GM19463 (cell line): ENCODE measurements at regions not wholly inside any gene's neighbourhood (a gene's known extent, or its start where the extent isn't known, plus 50 kb on each side); places are given as distances from the start of the nearest gene placed in this dataset.
"Not testable (repeated sequence)": the region's sequence is repeated elsewhere in the genome, so short reads cannot be mapped to it uniquely, and the experiment has no call there.

Source experiments
- ATAC-seq: cut with Tn5 transposase; IDR thresholded peaks from one replicate; pipeline ENCODE4 v1.9.1; 2021; ENCODE audit warnings: mild to moderate bottlenecking, moderate library complexity; ENCODE audit not compliant: unreplicated experiment

DNA sequence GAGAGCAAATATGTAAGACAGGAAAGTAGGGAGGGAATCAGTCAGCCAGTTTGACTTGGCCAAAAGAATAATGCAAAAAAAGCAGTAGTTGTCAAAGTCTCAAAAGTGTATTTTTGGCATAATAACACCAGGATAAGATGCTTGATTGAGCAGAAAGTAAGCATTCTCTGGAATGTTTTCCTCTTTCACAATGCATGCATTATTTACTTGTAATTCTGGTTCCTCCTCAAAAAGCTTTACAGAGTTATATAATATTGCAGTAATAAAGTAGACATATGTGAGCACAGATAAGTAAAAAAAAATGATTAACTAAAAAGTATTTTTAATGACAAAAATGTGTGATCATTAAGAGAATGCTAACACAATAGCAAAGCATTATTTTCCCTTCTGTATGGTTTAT is 285.9 kb upstream of the BCHE start:
- no peak for ATAC-seq

DNA sequence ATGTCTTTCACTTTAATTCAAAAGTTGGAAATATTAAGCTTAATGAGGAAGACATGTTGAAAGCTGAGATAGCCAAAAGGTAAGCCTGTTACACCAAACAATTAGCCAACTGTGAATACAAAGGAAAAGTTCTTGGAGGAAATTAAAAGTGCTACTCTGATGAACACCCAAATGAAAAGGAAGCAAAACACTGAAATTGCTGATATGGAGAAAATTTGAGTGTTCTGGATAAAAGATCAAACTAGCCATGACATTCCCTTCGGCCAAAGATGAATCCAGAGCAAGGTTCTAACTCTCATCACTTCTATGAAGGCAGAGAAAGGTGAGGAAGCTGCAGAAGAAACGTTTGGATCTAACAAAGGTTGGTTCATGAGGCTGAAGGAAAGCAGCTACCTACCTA is 280.8 kb upstream of the BCHE start:
- no peak for ATAC-seq

DNA sequence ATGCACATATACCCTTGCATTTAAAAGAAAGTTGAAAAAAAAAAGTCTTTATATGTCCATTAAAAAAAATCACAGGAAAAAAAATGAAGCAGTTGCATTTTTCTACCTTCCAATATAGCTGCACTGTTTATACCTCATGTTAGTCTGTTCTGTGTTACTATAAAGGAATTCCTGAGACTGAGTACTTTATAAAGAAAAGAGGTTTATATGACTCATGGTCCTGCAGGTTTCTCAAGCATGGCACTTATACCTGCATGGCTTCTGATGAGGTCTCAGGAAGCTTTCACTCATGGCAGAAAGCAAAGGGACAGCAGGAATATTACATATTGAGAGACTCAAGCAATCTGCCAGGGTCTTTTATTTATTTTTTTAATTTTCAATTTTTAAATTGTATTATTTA is 277.2 kb upstream of the BCHE start:
- ATAC-seq: no peak

DNA sequence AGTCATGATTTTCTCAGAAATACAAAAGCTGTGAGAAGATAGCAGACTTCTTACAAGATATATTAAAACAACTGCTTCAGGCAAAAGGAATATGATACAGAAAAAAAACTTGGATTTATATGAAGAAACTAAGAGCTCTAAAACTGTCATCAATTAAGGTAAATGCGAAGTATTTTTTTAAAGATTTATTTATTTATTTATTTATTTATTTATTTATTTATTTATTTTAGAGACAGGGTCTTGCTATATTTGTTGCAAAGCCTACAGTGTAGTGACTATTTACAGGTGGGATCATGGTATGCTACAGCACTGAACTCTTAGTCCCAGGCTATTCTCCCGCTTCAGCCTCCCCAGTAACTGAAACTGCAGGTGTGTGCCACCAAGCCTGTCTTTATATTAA is 274.3 kb upstream of the BCHE start:
- ATAC-seq: no peak

DNA sequence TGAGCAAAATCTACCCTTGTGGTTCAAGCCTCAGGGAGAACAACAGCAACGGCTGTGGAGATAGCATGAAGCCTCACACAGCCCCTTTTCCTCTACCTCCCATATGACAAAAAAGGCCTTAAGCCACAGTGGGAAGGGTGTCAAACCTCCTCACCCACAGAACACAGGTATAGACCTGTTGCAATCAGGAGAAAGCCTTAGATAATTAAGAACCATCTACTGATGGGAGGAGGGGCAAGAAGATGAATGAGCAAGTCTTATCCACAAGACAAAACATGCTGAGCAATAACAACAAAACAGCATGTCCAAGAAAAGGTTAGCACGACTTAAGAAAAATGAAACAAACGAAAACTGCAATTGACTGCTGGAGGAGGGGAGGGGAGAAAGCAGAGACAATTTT is 272.9 kb upstream of the BCHE start:
- ATAC-seq: no peak

DNA sequence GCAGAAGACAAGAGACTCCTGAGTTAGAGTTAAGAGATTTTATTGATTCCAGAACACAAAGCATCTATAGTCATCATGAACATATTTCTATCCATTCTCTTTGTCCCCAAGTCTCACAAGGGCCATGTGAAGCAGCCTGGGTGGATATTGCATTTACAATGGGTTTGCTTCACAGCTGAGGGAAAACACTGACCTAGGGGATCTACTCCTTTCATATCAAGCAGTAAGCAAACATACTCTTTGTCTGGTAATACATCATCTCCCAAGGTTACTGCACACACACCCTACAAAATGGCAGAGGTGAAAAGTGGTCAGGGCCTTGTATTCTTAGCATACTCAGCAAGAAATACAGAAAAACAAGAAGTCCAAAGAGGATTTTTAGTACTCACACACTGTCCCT is 267.7 kb upstream of the BCHE start:
- ATAC-seq: no peak

DNA sequence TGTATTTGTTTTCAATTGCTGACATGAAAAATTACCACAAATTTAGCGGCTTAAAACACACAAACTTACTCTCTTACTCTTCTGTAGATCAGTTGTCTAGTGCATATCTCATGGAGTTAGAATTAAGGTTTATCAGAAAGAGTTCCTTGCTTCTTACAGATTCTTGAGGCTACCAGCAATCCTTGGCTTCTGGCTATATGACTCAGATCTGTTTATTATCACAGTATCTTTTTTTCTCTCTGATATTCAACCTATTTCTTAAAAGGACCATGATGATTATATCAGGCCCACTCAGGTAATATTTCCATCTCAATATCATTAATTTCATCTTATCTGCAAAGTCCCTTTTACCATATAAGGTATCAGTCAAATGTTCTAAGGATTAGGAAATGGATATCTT is 263.5 kb upstream of the BCHE start:
- ATAC-seq: no peak

DNA sequence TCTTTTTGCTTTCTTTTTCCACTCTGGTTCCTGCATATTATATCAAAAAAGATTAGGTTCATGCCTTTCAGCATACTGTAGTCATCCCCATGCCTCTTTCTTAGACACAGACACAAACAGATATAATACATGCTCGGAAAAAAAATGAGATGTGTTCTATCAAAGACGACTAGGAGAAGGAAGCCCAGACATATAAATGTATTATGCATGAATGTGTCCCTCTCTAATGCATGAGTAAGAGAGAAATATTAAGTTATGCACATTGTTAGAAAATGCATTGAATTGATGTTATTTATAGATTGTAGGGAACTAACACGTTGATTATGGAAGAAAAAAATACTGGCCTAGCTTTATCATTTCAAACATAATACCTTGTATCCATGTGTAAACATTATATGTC is 252.4 kb upstream of the BCHE start:
- ATAC-seq: no peak

DNA sequence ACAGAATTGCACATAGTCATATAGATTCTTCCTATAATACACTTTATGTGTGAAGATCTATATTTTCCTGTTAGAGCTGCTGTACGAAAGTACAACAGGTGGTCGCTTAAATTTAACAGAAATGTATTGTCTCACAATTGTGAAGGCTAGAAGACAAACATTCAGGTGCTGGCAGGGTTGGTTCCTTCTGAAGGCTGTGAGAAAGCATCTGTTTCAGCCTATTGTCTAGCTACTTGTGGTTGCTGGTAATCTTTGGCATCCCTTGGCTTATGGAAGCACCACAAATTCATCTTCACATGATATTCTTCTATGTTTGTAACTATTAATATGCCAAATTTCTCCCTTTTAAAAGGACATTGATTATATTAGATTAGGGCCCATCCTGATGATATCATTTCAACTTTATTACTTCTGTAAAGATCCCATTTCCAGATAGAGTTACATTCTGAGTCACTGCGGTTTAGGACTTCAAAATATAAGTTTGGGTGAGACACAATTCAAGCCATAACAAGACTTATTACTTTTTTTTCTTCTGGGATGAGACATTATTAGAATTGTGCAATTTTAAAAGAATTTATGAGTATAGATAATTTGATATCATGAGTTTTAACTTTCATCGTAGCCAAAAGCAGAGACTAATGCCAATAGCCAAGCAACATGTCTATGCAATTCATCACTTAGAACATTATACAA is 248.1 kb upstream of the BCHE start:
- no peak for ATAC-seq

DNA sequence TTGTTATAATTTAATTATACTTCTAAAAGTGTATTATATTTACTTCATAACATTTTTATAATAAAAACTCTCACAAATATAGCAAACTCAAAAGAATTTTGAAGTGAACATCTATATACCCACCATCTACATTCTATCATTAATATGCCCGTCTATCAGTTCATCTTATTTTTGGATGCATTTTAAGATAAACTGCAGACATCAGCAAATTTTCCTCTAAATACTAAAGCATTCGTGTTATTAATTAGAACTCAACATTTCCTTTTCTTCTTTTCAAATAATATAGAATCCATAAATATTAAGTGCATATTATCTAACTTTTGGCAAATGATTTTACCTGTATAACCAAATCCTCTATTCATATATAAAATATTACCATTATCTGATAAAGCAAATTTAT is 242.9 kb upstream of the BCHE start:
- no peak for ATAC-seq

DNA sequence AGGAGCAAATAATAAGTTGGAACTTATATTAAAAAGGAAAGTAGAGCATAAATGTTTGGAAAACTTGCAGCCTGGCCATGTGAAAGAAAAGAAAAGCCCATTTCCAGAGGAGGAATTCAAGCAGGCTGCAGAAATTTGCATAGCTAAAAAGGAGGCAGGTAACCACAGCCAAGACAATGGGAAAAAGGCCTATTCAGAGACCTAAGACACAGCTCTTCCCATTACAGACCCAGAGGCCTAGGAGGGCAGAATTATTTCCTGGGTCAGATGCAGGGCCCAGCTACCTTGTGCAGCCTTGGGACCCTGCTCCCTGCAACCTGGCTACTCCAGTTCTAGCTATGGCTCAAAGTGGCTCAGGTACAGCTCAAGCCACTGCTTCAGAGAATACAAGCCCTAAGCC is 234.6 kb upstream of the BCHE start:
- ATAC-seq: no peak

DNA sequence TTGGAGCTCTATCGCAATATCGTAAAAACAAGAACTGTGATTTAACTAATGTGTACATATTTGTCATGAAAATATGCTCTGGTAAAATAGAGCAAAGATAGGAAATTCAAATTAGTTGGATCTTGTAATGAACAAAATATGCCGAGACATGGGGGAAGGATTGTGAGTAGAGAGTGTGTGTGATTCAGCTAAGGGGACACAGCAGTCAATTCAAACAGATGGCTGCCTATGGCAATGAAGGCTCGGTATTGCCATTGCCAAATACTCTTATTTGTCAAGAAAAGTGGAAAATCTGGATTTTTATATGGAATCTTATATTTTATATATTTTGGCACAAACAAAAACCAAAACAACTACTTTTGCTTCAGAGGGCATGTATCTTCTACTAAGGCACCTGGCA is 227.3 kb upstream of the BCHE start:
- ATAC-seq: no peak

DNA sequence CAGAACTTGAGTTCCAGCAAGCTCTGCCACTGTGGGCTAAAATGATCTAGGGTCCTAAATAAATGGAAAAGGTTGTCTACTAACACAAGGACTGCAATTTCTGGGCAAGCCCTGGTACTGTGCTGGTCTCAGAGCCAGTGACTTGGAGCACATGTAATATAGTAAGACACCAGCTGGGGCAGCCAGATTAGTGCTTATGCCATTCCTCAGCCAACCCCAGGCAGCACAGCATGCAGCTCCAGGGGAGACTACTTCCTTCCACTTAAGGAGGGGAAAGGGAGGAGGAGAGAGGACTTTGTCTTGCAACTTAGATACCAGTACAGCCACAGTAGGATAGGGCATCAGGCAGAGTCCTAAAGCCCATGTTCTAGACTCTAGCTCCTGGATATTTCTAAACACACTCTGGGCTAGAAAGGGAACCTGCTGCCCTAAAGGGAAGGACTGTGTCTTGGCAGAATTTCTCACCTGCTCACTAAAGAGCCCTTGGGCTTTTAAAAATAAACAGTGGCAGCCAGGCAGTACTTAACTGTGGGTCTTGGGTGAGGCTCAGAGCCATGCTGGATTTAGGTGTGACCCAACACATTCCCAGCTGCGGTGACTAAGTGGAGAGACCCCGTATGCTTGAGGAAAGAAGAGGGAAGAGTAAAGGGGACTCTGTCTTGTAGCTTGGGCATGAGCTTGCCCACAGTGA is 223.7 kb upstream of the BCHE start:
- ATAC-seq: no peak

DNA sequence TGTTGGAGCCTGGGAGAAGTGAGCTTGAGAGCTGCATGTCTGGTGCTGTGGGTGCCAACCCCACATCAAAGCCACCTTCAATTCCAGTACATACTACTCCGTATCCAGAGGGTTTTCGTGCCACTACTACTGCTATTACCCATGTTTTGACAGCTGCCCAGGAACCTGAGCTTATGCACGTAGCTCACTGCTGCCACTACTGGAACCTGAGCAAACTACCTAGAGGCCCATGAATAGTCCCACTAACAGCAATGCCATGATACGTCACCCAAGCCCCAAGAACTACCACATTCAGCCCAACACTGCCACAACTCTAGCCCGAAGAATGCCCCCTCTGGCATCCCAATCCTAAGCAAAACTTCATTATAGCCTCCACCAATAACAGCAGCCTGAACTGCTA is 215.2 kb upstream of the BCHE start:
- ATAC-seq: no peak

DNA sequence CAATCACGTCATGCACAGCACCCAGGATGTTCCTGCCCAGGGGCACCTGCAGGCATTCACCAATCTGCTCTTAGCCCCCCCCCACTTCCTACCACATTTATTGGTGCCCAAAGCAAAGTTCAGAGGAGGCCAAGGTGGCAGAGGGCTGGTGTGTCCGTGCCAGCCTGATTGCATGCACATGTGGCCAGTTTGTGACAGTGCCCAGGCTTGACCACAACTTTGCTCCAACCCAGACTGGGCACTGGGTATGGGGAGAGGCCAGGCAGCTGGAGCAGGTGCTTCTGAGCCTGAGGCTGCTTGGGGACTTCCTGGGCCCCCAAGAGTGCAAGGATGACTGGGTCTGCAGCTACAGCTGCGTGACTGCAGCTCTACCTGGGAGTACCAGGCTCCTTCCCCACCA is 192.3 kb upstream of the BCHE start:
- ATAC-seq: no peak

DNA sequence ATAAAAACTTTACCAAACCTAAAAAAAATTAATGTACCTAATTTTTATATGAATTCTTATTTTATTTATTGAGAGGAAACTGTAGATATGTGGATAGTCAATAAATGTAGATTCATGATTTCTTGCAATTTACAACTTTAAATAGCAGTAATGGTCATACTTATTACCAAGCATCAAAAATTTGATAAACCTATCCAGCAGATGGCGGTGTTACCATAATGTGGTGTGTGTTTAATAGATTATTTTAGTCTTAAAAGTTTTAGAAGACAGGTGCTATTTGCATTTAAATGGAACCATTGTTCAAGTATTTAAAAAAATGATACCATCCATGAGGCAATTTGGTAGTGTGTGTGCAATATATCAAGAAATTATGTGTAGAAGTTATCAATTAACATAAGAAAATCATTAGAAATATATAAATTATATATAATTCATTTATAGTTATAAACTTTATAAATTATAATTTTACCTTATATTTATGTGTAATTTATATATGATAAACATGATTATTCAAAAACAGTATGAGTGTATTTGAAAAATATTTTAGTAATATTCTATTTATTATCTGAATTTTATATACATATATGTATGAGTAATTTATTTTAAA is 176.0 kb upstream of the BCHE start:
- no peak for ATAC-seq

DNA sequence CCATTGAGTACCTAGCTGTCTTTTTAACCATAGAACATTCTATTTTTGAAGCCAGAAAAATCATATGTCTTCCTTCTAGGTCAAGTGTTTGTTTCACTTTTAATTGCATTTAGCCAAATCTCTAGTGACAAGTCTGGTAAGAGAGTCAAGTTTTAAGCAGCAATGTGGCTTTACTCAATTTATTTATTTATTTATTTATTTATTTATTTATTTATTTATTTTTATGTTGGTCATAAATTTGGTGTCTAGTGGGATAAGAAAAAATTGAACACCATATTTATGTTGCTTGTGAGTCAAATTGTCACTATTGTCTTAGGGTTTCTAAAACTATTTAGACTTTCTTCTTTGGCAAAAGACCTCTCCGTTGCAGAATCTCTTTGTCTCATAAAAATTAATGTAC is 174.5 kb upstream of the BCHE start:
- no peak for ATAC-seq

DNA sequence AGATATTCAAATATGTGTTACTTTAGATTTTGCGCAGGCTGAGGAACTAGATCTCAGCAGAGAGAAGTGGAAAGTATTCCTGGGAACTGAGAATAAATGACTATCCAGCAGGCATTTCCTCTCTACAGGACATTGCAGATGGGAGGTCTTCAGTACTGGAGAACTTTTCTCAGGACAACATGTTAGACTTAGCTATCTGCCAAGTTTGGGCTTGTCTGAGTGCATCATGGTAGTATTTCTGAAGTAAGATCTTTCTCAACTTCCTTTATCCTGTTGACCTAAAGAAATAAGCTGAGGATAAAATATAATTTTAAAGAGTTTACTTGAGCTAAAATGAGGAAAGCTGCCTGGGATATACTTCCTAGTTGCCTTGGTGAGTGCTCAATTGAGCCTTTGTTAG is 167.9 kb upstream of the BCHE start:
- ATAC-seq: no peak

DNA sequence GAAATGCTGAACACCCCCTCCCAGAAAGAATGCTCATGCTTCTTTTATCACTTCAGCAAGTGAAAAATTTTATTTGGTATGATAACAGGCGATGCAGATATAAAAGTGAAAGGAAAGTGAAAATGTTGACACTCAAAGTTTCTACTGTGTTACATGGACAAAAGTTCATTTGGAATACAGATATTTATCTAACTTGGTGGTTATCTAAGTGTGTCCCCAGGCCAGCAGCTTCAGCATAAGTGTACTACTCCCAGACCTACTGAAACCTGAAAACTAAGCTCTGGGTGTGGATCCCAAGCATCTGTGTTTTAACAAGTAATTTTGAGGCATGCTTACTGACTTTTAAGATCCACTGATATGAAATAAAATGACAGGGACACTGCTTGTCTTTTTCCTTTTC is 157.1 kb upstream of the BCHE start:
- ATAC-seq: no peak

DNA sequence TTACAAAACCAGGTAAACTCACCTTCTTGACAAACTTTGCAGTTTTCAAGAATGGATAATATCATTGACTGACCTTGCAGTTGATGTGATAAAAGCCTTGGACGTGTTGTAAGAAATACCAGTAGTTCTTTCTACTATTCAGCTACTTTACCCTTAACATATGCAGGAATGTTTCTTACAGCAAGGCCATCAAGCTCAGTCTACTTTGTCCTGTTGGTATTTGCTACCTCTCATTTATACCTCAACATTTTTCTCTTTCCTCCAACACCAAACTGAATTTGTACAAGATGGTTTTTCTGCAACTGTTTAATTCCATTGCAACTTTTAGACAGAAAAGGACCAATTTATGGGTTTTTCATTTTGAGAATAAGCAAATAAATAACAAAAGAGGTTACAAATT is 147.4 kb upstream of the BCHE start:
- no peak for ATAC-seq

DNA sequence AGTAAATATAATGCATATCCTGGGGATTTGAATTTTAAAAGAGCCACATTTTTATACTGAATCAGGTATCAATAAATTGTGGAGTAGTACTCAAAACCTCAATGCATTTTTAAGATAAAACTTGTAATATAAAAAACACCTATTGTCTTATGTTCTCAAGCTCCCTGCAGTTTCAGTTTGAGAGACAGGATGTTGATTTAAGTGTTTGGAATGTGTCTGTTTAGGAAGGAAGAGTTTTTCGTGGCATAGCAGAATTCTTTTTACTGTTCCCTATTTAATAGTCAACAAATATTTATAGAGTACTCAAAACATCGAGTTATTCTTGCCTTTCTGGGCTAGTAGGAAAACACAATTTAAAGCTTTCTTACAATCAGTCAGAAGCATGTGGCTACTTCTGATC is 146.1 kb upstream of the BCHE start:
- no peak for ATAC-seq

DNA sequence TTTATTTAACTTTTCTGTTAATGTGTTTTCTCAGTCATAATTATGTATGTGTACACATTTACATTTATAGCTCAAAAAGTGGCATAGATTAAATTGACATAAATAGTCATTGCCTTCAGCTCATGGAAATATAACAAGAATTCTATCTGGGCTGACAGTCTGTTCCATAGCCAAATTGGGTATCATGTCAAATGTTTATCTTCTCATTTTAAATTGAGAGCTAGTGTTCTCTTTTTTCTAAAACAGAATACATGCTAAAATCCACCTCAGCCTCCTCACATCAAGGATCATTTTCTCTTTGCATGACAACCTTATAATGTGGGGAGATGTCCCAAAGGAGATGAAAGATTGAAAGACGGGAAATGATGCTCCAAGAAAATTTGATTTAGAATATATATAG is 144.1 kb upstream of the BCHE start:
- ATAC-seq: no peak

DNA sequence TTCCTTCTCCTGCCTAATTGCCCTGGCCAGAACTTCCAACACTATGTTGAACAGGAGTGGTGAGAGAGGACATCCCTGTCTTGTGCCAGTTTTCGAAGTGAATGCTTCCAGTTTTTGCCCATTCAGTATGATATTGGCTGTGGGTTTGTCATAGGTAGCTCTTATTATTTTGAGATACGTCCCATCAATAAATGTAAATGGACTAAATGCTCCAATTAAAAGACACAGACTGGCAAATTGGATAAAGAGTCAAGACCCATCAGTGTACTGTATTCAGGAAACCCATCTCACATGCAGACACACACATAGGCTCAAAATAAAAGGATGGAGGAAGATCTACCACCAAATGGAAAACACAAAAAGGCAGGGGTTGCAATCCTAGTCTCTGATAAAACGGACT is 123.6 kb upstream of the BCHE start:
- not testable (repeated sequence) for ATAC-seq
